ENCODE measurements at regions not wholly inside any gene's neighbourhood (a gene's known extent, or its start where the extent isn't known, plus 50 kb on each side); places are given as distances from the start of the nearest gene placed in this dataset.

- no peak for DNase-seq
Measured at GRCh38 chr4:15130441-15130840, 128.2 kb downstream of the CPEB2 start.

GRCh38 chr4:15131551-15131950 lies 129.3 kb downstream of the CPEB2 start:
- no peak for DNase-seq

- DNase-seq: no peak
Measured at GRCh38 chr4:15132739-15133138, 130.5 kb downstream of the CPEB2 start.

- no peak for DNase-seq
Measured at GRCh38 chr4:15139599-15139998, 137.3 kb downstream of the CPEB2 start.

- no peak for DNase-seq
Measured at GRCh38 chr4:15142201-15142600, 139.9 kb downstream of the CPEB2 start.

GRCh38 chr4:15143551-15143950 lies 141.3 kb downstream of the CPEB2 start:
- DNase-seq: no peak

- no peak for DNase-seq
Measured at GRCh38 chr4:15144249-15144966, 142.1 kb downstream of the CPEB2 start.

- no peak for DNase-seq
Measured at GRCh38 chr4:15144967-15145295, 142.7 kb downstream of the CPEB2 start.

- no peak for DNase-seq
Measured at GRCh38 chr4:15145709-15146108, 143.4 kb downstream of the CPEB2 start.

- DNase-seq: no peak
Measured at GRCh38 chr4:15147714-15148113, 145.4 kb downstream of the CPEB2 start.

GRCh38 chr4:15148199-15148598 lies 145.9 kb downstream of the CPEB2 start:
- no peak for DNase-seq

GRCh38 chr4:15148691-15149090 lies 146.4 kb downstream of the CPEB2 start:
- no peak for DNase-seq

GRCh38 chr4:15149234-15149838 lies 147.1 kb downstream of the CPEB2 start:
- no peak for DNase-seq

GRCh38 chr4:15149839-15150592 lies 147.7 kb downstream of the CPEB2 start:
- DNase-seq: no peak

GRCh38 chr4:15150631-15151030 lies 148.3 kb downstream of the CPEB2 start:
- no peak for DNase-seq

- DNase-seq: no peak
Measured at GRCh38 chr4:15151033-15151432, 148.8 kb downstream of the CPEB2 start.

- DNase-seq: no peak
Measured at GRCh38 chr4:15153662-15154061, 151.4 kb downstream of the CPEB2 start.

- DNase-seq: no peak
Measured at GRCh38 chr4:15158406-15159091, 156.3 kb downstream of the CPEB2 start.

- DNase-seq: no peak
Measured at GRCh38 chr4:15159477-15160019, 157.3 kb downstream of the CPEB2 start.

GRCh38 chr4:15161439-15161838 lies 159.2 kb downstream of the CPEB2 start:
- DNase-seq: no peak

GRCh38 chr4:15162046-15162445 lies 159.8 kb downstream of the CPEB2 start:
- no peak for DNase-seq

GRCh38 chr4:15162465-15163283 lies 160.4 kb downstream of the CPEB2 start:
- DNase-seq: no peak

- no peak for DNase-seq
Measured at GRCh38 chr4:15163284-15163645, 161.0 kb downstream of the CPEB2 start.
